ENCODE measurements at regions not wholly inside any gene's neighbourhood (a gene's known extent, or its start where the extent isn't known, plus 50 kb on each side); places are given as distances from the start of the nearest gene placed in this dataset.

GRCh38 chr22:27110665-27111451 lies 453.5 kb downstream of the MIAT start:
- Histone ChIP-seq H3K36me3 (no peaks in the 10 kb centered on the region), H3K4me3 (no peak overlapping the region), H3K9me3 (no peaks in the 10 kb centered on the region), H3K27ac (no peak overlapping the region), H3K27me3 (peaks cover 0 to 20% (median 6%) of the 10 kb centered on the region in 3 donors), H3K4me1 (peaks cover 0 to 4% of the 10 kb centered on the region in 2 donors)
- intact Hi-C loops (cut with DNase I; ENCODE audit: low total_unique reads), result loop anchor here (10.0 kb wide), 1 partner anchor 94 kb away; no protein-coding TSS in a partner anchor
- no peak for TF ChIP-seq POLR2A (IDR thresholded peaks at IDR 0.05)
- TF ChIP-seq CTCF (IDR thresholded peaks at IDR 0.05 in 4 of 5, conservative IDR thresholded peaks at IDR 0.05 in 1 of 5), result no peak
- ATAC-seq, result no peak
- in situ Hi-C loops (cut with MboI; ENCODE audit: low sequenced_read_pairs in 4 of 4), result no loop called here
- no peak for DNase-seq

DNA sequence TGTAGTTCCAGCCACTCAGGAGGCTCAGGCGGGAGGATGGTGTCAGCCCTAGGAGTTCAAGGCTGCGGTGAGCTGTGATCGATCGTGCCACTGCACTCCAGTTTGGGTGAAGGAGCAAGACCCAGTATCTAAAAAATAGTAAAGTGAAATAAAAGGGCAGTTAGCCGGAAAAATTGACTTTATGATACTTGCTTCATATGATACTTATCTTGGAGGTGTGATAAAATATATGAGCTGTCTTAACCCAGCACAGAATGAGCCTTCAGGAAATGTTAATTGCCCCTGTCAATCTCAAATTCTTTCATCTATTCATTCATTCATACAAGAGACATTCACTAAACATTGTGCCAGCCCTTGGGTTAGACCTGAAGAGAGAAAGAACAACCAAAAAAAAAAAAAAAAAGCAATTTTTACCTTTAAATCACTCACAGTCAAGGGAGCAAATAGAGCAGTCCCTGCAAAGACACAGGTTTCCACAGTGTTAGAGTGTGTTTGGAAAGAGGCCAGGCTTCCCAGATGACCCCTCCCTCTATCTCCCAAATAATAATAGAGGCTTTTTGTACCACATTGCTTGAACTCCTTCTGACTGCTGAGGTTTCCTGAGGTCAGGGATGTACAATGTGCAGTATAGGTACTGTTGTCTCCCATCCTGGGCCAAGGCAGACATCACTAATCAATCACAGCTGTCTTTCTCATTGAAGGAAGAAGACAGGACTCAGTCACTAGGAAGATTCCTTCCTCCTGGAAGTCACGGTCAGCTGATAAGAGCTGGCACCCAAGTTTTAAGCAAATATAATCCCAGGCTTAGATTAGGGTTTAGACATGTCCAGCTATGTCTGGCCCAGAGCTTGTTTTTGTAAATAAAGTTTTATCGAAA lies 454.6 kb downstream of the MIAT start:
- no peaks in the 10 kb centered on the region for H3K36me3 ChIP-seq
- intact Hi-C loops (cut with DNase I; ENCODE audit: low total_unique reads), result loop anchor here (10.0 kb wide), 1 partner anchor 93 kb away; no protein-coding TSS in a partner anchor
- no peaks in the 10 kb centered on the region for H3K9me3 ChIP-seq
- H3K4me1 ChIP-seq, result peaks cover 0 to 4% of the 10 kb centered on the region in 2 donors
- H3K27me3 ChIP-seq, result peaks cover 0 to 20% (median 3%) of the 10 kb centered on the region in 3 donors
- DNase-seq, result no peak
- no peak overlapping the region for H3K27ac ChIP-seq
- no peak for ATAC-seq
- in situ Hi-C loops (cut with MboI; ENCODE audit: low sequenced_read_pairs in 4 of 4), result no loop called here
- no peak for TF ChIP-seq CTCF (IDR thresholded peaks at IDR 0.05 in 4 of 5, conservative IDR thresholded peaks at IDR 0.05 in 1 of 5)
- no peak for TF ChIP-seq POLR2A (IDR thresholded peaks at IDR 0.05)
- no peak overlapping the region for H3K4me3 ChIP-seq

GRCh38 chr22:27113211-27113635 lies 455.8 kb downstream of the MIAT start:
- peak; percentile 79 to 86 for ATAC-seq
- Histone ChIP-seq H3K27me3 (peaks cover 0 to 20% (median 3%) of the 10 kb centered on the region in 3 donors), H3K27ac (peak overlapping the region in 3 of 4 donors; percentile 27 to 46 (median 29)), H3K9me3 (no peaks in the 10 kb centered on the region), H3K4me3 (no peak overlapping the region), H3K4me1 (peaks cover 0 to 4% of the 10 kb centered on the region in 2 donors), H3K36me3 (no peaks in the 10 kb centered on the region)
- peak; percentile 53 to 71 for DNase-seq
- in situ Hi-C loops (cut with MboI; ENCODE audit: low sequenced_read_pairs in 4 of 4), result no loop called here
- TF ChIP-seq POLR2A (IDR thresholded peaks at IDR 0.05) (peak in 1 of 2 donors; percentile 9), CTCF (IDR thresholded peaks at IDR 0.05 in 4 of 5, conservative IDR thresholded peaks at IDR 0.05 in 1 of 5) (no peak)
- intact Hi-C loops (cut with DNase I; ENCODE audit: low total_unique reads), result loop anchor here (10.0 kb wide), 1 partner anchor 92 kb away; no protein-coding TSS in a partner anchor

GRCh38 chr22:27113641-27114040 lies 456.3 kb downstream of the MIAT start:
- Histone ChIP-seq H3K27ac (peak overlapping the region in 2 of 4 donors; percentile 22 to 29), H3K4me3 (no peak overlapping the region), H3K27me3 (peaks cover 0 to 20% (median 3%) of the 10 kb centered on the region in 3 donors), H3K36me3 (no peaks in the 10 kb centered on the region), H3K4me1 (peaks cover 0 to 1% of the 10 kb centered on the region in 2 donors), H3K9me3 (no peaks in the 10 kb centered on the region)
- intact Hi-C loops (cut with DNase I; ENCODE audit: low total_unique reads) (loop anchor here (10.0 kb wide), 1 partner anchor 91 kb away; no protein-coding TSS in a partner anchor), in situ Hi-C loops (cut with MboI; ENCODE audit: low sequenced_read_pairs in 4 of 4) (no loop called here)
- TF ChIP-seq POLR2A (IDR thresholded peaks at IDR 0.05) (no peak), CTCF (IDR thresholded peaks at IDR 0.05 in 4 of 5, conservative IDR thresholded peaks at IDR 0.05 in 1 of 5) (no peak)
- no peak for ATAC-seq
- DNase-seq, result no peak

All from gastrocnemius medialis (tissue), 4 donors.